RWPE2 (cell line): ENCODE measurements at regions not wholly inside any gene's neighbourhood (a gene's known extent, or its start where the extent isn't known, plus 50 kb on each side); places are given as distances from the start of the nearest gene placed in this dataset.

Experiments used
- ATAC-seq: fragments of 200-7000 bp; cut with Tn5 transposase; 3 replicates; pipeline ENCODE4 v1.9.1; 2021; ENCODE audit warnings: low read depth
- DNase-seq: peaks from one replicate; pipeline ENCODE4 v3.0.0-alpha.2; 2020; ENCODE audit warnings: low spot score
- H3K27ac ChIP-seq: fragments of 450-650 bp; 2 replicates; pipeline ENCODE4 v1.5.1; 2017; ENCODE audit warnings: mild to moderate bottlenecking; ENCODE audit not compliant: poor library complexity, severe bottlenecking
- H3K27me3 ChIP-seq: fragments of 250-450 bp; sonication (Bioruptor Pico); 2 replicates; pipeline ENCODE4 v1.5.1; 2021; ENCODE audit warnings: mild to moderate bottlenecking, moderate library complexity; ENCODE audit not compliant: insufficient read depth, poor library complexity, severe bottlenecking
- H3K36me3 ChIP-seq: fragments of 250-450 bp; sonication (Bioruptor Pico); 2 replicates; pipeline ENCODE4 v1.5.1; 2020; ENCODE audit warnings: low read depth, mild to moderate bottlenecking, moderate library complexity
- H3K4me1 ChIP-seq: fragments of 250-450 bp; sonication (Bioruptor Pico); 2 replicates; pipeline ENCODE4 v1.5.1; 2021; ENCODE audit warnings: mild to moderate bottlenecking, moderate library complexity; ENCODE audit not compliant: insufficient read depth, poor library complexity, severe bottlenecking
- H3K4me3 ChIP-seq: fragments of 250-450 bp; sonication (Bioruptor Pico); 2 replicates; pipeline ENCODE4 v1.5.1; 2021; ENCODE audit warnings: mild to moderate bottlenecking, moderate library complexity; ENCODE audit not compliant: severe bottlenecking
- H3K9me3 ChIP-seq: fragments of 250-450 bp; sonication (Bioruptor Pico); 2 replicates; pipeline ENCODE4 v1.5.1; 2021; ENCODE audit warnings: mild to moderate bottlenecking, moderate library complexity; ENCODE audit not compliant: severe bottlenecking
- CTCF ChIP-seq: fragments of 450-650 bp; IDR thresholded peaks from one replicate; pipeline ENCODE4 v1.5.1; 2017; ENCODE audit warnings: mild to moderate bottlenecking, moderate library complexity; ENCODE audit not compliant: poor library complexity, severe bottlenecking

- Histone ChIP-seq H3K9me3 (no peaks in the 10 kb centered on the region), H3K4me1 (no peaks in the 10 kb centered on the region), H3K36me3 (no peaks in the 10 kb centered on the region), H3K27me3 (peaks cover 22% of the 10 kb centered on the region), H3K4me3 (no peak overlapping the region), H3K27ac (no peak overlapping the region)
- no peak for ATAC-seq
- no peak for TF ChIP-seq CTCF
- no peak for DNase-seq
Measured at GRCh38 chr5:145076040-145076439, 759.1 kb downstream of the PRELID2 start.

GRCh38 chr5:145072889-145073288 is 762.3 kb downstream of the PRELID2 start:
- H3K36me3 ChIP-seq: no peaks in the 10 kb centered on the region
- H3K9me3 ChIP-seq: no peaks in the 10 kb centered on the region
- no peak overlapping the region for H3K4me3 ChIP-seq
- H3K27ac ChIP-seq: no peak overlapping the region
- TF ChIP-seq CTCF: no peak
- ATAC-seq (no peak), DNase-seq (no peak)
- H3K4me1 ChIP-seq: no peaks in the 10 kb centered on the region
- peaks cover 16% of the 10 kb centered on the region for H3K27me3 ChIP-seq

- Histone ChIP-seq H3K4me1 (no peaks in the 10 kb centered on the region), H3K4me3 (no peak overlapping the region), H3K27ac (no peak overlapping the region), H3K27me3 (peaks cover 24% of the 10 kb centered on the region), H3K9me3 (peaks cover 2% of the 10 kb centered on the region), H3K36me3 (no peaks in the 10 kb centered on the region)
- no peak for DNase-seq
- TF ChIP-seq CTCF: no peak
- no peak for ATAC-seq
Measured at GRCh38 chr5:145068721-145069120, 766.4 kb downstream of the PRELID2 start.

GRCh38 chr5:145062280-145063062 is 772.7 kb downstream of the PRELID2 start:
- DNase-seq (no peak), ATAC-seq (no peak)
- Histone ChIP-seq H3K9me3 (peaks cover 2% of the 10 kb centered on the region), H3K27ac (no peak overlapping the region), H3K4me3 (no peak overlapping the region), H3K27me3 (peaks cover 25% of the 10 kb centered on the region), H3K4me1 (no peaks in the 10 kb centered on the region), H3K36me3 (no peaks in the 10 kb centered on the region)
- TF ChIP-seq CTCF: no peak

GRCh38 chr5:145056800-145057199 is 778.3 kb downstream of the PRELID2 start:
- Histone ChIP-seq H3K9me3 (no peaks in the 10 kb centered on the region), H3K4me1 (no peaks in the 10 kb centered on the region), H3K27ac (no peak overlapping the region), H3K27me3 (peaks cover 10% of the 10 kb centered on the region), H3K4me3 (no peak overlapping the region), H3K36me3 (no peaks in the 10 kb centered on the region)
- peak; percentile 64; the same call in 2 of the 3 replicates for ATAC-seq
- no peak for DNase-seq
- no peak for TF ChIP-seq CTCF
